Prostate gland (tissue), 2 donors: ENCODE measurements at regions not wholly inside any gene's neighbourhood (a gene's known extent, or its start where the extent isn't known, plus 50 kb on each side); places are given as distances from the start of the nearest gene placed in this dataset.

Experiments
- CTCF ChIP-seq, 4 experiments: fragments of 200-600 bp in 2 of 4; fragments of 450-650 bp in 2 of 4; sonication (generic) in 2 of 4; IDR thresholded peaks; 1 replicate in 3 of 4; 2 replicates in 1 of 4; pipeline ENCODE4 v1.5.1; 2016 to 2019; ENCODE audit warnings: antibody characterized with exemption in 4 of 4, mild to moderate bottlenecking in 2 of 4, moderate library complexity in 2 of 4
- POLR2A ChIP-seq: fragments of 450-650 bp; IDR thresholded peaks from one replicate; pipeline ENCODE4 v1.6.1; 2016; ENCODE audit warnings: antibody characterized with exemption, mild to moderate bottlenecking
- POLR2AphosphoS5 ChIP-seq: sonication (generic); formaldehyde crosslinking; IDR thresholded peaks from one replicate; pipeline ENCODE4 v1.6.1; 2017; ENCODE audit warnings: antibody characterized with exemption

GRCh38 chr11:27234043-27234668 is 128.9 kb downstream of the CCDC34 start:
- TF ChIP-seq POLR2A = no peak
- TF ChIP-seq CTCF (IDR thresholded peaks at IDR 0.05) = no peak
- TF ChIP-seq POLR2AphosphoS5 = no peak
